Tibial artery (tissue), 4 donors: ENCODE measurements at regions not wholly inside any gene's neighbourhood (a gene's known extent, or its start where the extent isn't known, plus 50 kb on each side); places are given as distances from the start of the nearest gene placed in this dataset.

Source experiments
- DNase-seq, 2 donors: peaks; one replicate each; pipeline ENCODE4 v3.0.0-alpha.2; 2019
- H3K27ac ChIP-seq, 2 donors: fragments of 200-600 bp; sonication (generic) in 1 of 2; 1 replicate in 1 of 2; 2 replicates in 1 of 2; pipeline ENCODE4 v1.5.1; 2018 to 2019; ENCODE audit warnings: mild to moderate bottlenecking in 1 of 2
- H3K27me3 ChIP-seq, 2 donors: fragments of 200-600 bp; sonication (generic) in 1 of 2; one replicate each; pipeline versions ENCODE4 v1.5.1 to v1.6.0; 2016 to 2019
- H3K36me3 ChIP-seq, 3 donors: fragments of 200-600 bp; sonication (generic) in 2 of 3; one replicate each; pipeline ENCODE4 v1.5.1; 2016 to 2019; ENCODE audit warnings: mild to moderate bottlenecking in 2 of 3
- H3K4me1 ChIP-seq, 4 donors: fragments of 200-600 bp; sonication (generic) in 2 of 4; 1 replicate in 3 of 4; 2 replicates in 1 of 4; pipeline ENCODE4 v1.5.1; 2016 to 2019
- H3K4me3 ChIP-seq, 2 donors: fragments of 200-600 bp; sonication (generic) in 1 of 2; 1 replicate in 1 of 2; 2 replicates in 1 of 2; pipeline ENCODE4 v1.5.1; 2018 to 2019; ENCODE audit warnings: mild to moderate bottlenecking in 2 of 2
- H3K9me3 ChIP-seq, 3 donors: fragments of 200-600 bp; sonication (generic) in 1 of 3; one replicate each; pipeline ENCODE4 v1.5.1; 2016 to 2019
- CTCF ChIP-seq, 2 experiments: fragments of 200-600 bp in 1 of 2; fragments of 450-650 bp in 1 of 2; IDR thresholded peaks; one replicate each; pipeline ENCODE4 v1.5.1; 2017 to 2019; ENCODE audit warnings: antibody characterized with exemption in 2 of 2, mild to moderate bottlenecking in 1 of 2, moderate library complexity in 1 of 2
- intact Hi-C: fragments of 100-400 bp; cut with DNase I; formaldehyde crosslinking; loops from one replicate; pipeline ENCODE4 v1.15.0; 2023; ENCODE audit warnings: low total_unique reads

- Histone ChIP-seq H3K4me1 (no peaks in the 10 kb centered on the region), H3K27me3 (no peaks in the 10 kb centered on the region), H3K27ac (no peak overlapping the region), H3K4me3 (no peak overlapping the region), H3K9me3 (no peaks in the 10 kb centered on the region), H3K36me3 (no peaks in the 10 kb centered on the region)
- no peak for DNase-seq
- intact Hi-C loops = no loop called here
- no peak for TF ChIP-seq CTCF (IDR thresholded peaks at IDR 0.05)
Measured at GRCh38 chr10:81680359-81680758, 194.6 kb upstream of the NRG3 start.

- Histone ChIP-seq H3K9me3 (no peaks in the 10 kb centered on the region), H3K27ac (no peak overlapping the region), H3K4me3 (no peak overlapping the region), H3K27me3 (no peaks in the 10 kb centered on the region), H3K36me3 (no peaks in the 10 kb centered on the region), H3K4me1 (no peaks in the 10 kb centered on the region)
- intact Hi-C loops = no loop called here
- DNase-seq = no peak
- no peak for TF ChIP-seq CTCF (IDR thresholded peaks at IDR 0.05)
Measured at GRCh38 chr10:81688459-81688858, 186.5 kb upstream of the NRG3 start.

GRCh38 chr10:81696609-81697388, 178.2 kb upstream of the NRG3 start:
- intact Hi-C loops = no loop called here
- DNase-seq = no peak
- H3K9me3 ChIP-seq = no peaks in the 10 kb centered on the region

GRCh38 chr10:81704596-81704995, 170.4 kb upstream of the NRG3 start:
- Histone ChIP-seq H3K27me3 (no peaks in the 10 kb centered on the region), H3K36me3 (no peaks in the 10 kb centered on the region), H3K27ac (no peak overlapping the region), H3K9me3 (no peaks in the 10 kb centered on the region), H3K4me1 (no peaks in the 10 kb centered on the region), H3K4me3 (no peak overlapping the region)
- TF ChIP-seq CTCF (IDR thresholded peaks at IDR 0.05) = no peak
- no peak for DNase-seq
- intact Hi-C loops = no loop called here

More at GRCh38 chr10:81696609-81697388, 178.2 kb upstream of the NRG3 start:
- no peak for TF ChIP-seq CTCF (IDR thresholded peaks at IDR 0.05)
- no peaks in the 10 kb centered on the region for H3K4me1 ChIP-seq
- no peak overlapping the region for H3K4me3 ChIP-seq
- no peaks in the 10 kb centered on the region for H3K27me3 ChIP-seq
- no peaks in the 10 kb centered on the region for H3K36me3 ChIP-seq
- H3K27ac ChIP-seq = no peak overlapping the region

GRCh38 chr10:81708416-81708815, 166.6 kb upstream of the NRG3 start:
- DNase-seq = no peak
- intact Hi-C loops = no loop called here
- H3K4me1 ChIP-seq = no peaks in the 10 kb centered on the region

More at GRCh38 chr10:81708416-81708815, 166.6 kb upstream of the NRG3 start:
- Histone ChIP-seq H3K27me3 (no peaks in the 10 kb centered on the region), H3K9me3 (no peaks in the 10 kb centered on the region), H3K36me3 (no peaks in the 10 kb centered on the region), H3K4me3 (no peak overlapping the region), H3K27ac (no peak overlapping the region)
- TF ChIP-seq CTCF (IDR thresholded peaks at IDR 0.05) = no peak
